SIG-M5 treated with dmso at 0.1 percent for 504 hours (cell line): ENCODE measurements at regions not wholly inside any gene's neighbourhood (a gene's known extent, or its start where the extent isn't known, plus 50 kb on each side); places are given as distances from the start of the nearest gene placed in this dataset.
A peak's percentile ranks its signal among the peaks of the same experiment; 100 is the strongest.
"Not testable (repeated sequence)": the region's sequence is repeated elsewhere in the genome, so short reads cannot be mapped to it uniquely, and the experiment has no call there.

Experiments
- DNase-seq: peaks from one replicate; lab custom pipeline; 2025; ENCODE audit not compliant: unreplicated experiment; lab: John Stamatoyannopoulos, UW

- no peak for DNase-seq
These were observed 255.6 kb upstream of the SLC30A5 start for GRCh38 chr5:68838157-68838718.

DNA sequence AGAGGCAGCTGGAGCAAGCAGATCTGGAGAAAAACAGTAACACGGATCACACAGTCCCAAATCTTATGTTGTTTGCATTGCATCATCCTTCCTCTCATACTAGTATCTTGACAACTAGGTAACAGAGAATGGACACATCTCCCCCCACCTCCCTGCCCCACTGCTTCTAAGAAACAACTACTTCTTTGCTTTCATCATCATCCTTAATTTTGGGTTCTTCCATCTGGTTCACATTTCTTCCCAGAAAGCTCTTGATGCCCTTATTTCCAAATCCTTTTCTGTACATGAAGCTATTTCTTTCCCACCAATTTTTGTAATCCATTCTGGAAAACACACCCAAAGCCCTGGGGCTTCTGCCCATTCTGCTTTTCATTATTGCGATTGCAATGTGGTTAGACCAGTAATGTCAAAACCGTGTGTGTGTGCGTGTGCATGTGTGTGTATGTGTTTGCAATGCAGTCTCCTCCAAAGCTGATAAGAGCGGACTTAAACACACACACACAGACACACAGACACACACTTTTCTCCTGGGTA, 254.7 kb upstream of the SLC30A5 start:
- DNase-seq, result peak; percentile 3

GRCh38 chr5:68843624-68844364, 250.0 kb upstream of the SLC30A5 start:
- no peak for DNase-seq

DNA sequence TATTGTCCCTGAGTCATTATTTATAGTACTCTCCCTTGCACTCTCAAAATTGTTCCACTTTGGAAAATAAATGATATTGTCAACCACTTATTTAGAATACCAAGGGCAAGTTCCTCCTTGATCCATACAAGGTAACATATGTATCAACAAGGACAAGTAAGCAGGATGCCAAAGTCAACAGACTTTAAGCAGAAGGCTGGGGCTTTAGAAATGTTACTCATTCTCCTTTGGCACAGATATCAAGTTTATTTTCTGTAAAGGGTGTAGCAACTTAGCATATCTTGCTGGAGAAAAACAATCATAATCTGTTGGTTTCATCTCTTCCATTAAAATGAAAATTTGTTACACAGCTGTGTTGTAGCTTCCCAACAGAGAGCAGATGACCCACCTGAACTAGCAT, 248.7 kb upstream of the SLC30A5 start:
- no peak for DNase-seq

GRCh38 chr5:68846828-68847227, 247.0 kb upstream of the SLC30A5 start:
- DNase-seq, result no peak

- DNase-seq, result no peak
These were observed 245.7 kb upstream of the SLC30A5 start for GRCh38 chr5:68848091-68848490.

GRCh38 chr5:68849103-68849502, 244.7 kb upstream of the SLC30A5 start:
- no peak for DNase-seq

DNA sequence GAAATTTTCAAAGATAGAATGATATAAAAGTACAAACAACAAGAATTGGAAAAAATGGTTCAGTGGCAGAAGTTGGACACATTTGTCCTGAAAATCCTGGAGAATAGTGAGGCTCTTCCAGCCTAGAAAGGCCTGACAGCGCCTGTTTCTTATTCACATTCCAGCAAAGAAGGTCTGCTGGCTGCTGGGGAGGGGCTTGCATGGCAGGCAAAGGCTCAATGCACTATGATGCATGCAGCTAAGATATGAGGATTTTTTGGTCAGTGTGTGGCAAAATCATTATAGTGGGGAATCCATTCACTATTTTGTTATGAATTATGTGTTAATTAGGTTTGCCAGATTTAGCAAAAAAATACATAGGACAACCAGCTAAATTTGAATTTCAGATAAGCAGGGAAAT, 243.9 kb upstream of the SLC30A5 start:
- no peak for DNase-seq

DNA sequence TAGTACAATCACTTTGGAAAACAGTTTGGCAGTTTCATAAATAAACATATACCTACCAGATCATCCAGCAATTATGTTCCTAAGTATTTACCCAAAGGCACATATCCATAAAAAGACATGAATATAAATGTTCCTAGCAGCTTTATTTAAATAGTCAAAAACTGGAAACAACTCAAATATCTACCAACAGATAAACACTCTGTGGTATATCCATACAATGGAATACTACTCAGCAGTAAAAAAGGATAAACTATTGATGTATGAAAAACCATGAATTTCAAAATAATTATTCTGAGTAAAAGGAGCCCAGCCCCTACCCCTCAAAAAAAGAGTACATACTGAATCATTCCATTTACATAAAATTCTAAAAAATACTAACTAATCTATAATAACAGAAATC, 232.7 kb upstream of the SLC30A5 start:
- DNase-seq, result no peak

DNA sequence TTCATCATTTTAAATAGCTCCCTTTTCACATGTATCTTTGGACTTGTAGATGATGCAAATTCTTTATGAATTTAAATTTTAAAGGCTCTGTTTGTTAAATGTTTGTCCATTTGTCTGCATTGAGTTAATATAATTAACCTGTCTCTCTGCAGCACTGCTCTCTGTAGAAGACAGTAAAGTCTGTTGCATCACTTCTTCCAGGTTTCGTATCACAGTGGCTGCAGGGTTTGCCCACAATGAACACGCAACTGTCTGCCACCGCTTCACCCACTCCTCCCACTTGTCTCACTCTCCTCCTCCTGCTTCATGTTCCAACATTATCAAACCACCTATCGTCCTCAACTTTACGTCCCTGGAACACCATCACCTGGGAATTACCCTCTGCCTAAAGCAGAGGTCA, 231.3 kb upstream of the SLC30A5 start:
- no peak for DNase-seq

DNA sequence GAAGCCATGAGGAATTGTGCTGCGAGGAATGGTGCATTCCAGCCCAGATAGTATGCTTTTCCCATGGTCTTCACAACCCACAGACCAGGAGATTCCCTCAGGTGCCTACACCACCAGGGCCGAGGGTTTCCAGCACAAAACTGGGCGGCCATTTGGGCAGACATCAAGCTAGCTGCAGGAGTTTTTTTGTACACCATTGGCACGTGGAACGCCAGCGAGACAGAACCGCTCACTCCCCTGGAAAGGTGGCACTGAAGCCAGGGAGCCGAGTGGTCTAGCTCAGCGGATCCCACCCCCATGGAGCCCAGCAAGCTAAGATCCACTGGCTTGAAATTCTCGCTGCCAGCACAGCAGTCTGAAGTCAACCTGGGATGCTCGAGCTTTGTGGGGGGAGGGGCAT, 228.6 kb upstream of the SLC30A5 start:
- not testable (repeated sequence) for DNase-seq

- DNase-seq, result no peak
These were observed 221.6 kb upstream of the SLC30A5 start for GRCh38 chr5:68872088-68872839.

DNA sequence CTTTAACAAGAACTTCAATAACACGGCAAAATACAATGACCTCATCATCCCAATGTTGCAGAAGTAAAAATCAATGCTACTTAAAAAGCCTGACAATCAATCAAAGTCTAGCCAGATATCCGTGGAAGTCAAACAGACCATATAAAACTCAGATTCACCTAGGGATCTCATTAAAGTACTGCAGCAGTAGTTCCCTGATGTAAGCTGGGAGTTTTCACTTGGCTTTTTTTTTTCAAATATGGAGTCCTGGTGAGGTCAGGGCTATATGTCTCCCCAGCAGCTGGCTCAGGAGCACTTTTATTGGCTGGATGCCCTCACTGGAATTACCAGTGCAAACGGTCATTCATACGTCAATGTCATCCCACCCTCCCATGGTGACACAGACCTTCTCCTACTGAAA, 220.6 kb upstream of the SLC30A5 start:
- no peak for DNase-seq

DNA sequence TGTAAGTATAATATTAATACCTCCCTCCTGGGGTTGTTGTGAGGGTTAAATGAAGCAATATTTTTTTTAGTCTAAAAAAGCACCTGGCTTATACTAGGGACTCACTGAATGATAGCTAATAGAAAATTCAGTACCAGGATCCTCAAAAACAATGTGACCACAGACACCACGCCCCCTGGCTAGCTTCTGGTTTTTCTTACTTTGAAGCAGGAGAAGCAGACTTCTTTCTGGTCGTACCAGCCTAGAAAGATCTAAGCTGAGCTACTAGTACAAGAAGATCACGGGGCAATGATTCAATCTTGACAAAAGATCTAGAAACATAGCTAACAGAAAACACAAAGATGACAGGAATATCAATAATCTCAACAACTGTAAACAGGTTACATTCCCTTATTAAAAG, 218.5 kb upstream of the SLC30A5 start:
- no peak for DNase-seq

DNA sequence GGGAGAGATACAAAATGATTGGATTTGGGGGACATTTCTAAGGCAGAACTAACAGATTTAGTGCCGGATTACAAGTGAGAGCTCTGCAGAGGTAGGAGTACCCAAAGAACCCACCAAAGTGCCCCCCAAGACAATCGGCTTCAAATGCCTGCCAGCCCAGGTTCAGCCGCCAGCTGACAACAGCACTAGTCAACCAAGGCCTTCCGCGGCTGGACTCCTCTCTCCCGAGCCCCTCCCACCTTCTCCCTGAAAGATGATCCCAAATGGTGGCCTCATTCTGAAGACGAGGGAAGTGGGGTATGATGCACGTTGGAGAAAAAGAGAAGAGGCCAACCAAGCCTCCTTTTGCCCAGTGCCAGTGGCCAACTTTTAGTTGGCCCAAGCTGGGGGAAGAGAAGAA, 210.4 kb upstream of the SLC30A5 start:
- DNase-seq, result no peak

GRCh38 chr5:68884144-68884754, 209.6 kb upstream of the SLC30A5 start:
- no peak for DNase-seq

GRCh38 chr5:68884883-68885282, 208.9 kb upstream of the SLC30A5 start:
- peak; percentile 26 for DNase-seq

GRCh38 chr5:68886814-68887213, 207.0 kb upstream of the SLC30A5 start:
- DNase-seq, result no peak

- no peak for DNase-seq
These were observed 202.1 kb upstream of the SLC30A5 start for GRCh38 chr5:68891718-68892117.

GRCh38 chr5:68894673-68895072, 199.1 kb upstream of the SLC30A5 start:
- no peak for DNase-seq

DNA sequence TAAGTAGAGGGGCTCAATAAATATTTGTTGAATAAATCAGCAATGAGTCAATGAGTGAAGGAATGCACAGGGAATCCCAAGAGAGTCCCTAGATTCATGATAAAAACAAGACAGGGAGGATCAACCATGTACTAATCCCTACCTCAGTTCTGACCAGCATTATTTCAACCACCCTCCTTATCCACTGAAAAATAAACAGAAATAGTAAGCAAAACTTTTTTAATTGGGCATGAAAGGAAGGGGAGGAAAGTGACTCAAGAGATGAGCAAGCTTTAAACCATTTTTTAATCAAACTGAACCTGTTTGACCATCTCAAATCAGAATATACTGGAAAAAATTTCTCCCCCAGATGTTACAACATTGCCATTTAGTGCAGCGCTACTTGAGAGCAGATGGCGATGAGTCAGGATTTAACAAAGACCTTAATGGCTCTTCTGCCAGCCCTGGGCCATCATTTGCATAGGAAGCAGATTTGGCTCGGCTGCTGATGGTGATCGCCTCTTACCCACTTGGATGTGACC, 194.8 kb upstream of the SLC30A5 start:
- DNase-seq, result no peak
